ENCODE measurements at regions not wholly inside any gene's neighbourhood (a gene's known extent, or its start where the extent isn't known, plus 50 kb on each side); places are given as distances from the start of the nearest gene placed in this dataset.

GRCh38 chr2:16008331-16008850, 68.0 kb downstream of the MYCN start:
- DNase-seq, result no peak

DNA sequence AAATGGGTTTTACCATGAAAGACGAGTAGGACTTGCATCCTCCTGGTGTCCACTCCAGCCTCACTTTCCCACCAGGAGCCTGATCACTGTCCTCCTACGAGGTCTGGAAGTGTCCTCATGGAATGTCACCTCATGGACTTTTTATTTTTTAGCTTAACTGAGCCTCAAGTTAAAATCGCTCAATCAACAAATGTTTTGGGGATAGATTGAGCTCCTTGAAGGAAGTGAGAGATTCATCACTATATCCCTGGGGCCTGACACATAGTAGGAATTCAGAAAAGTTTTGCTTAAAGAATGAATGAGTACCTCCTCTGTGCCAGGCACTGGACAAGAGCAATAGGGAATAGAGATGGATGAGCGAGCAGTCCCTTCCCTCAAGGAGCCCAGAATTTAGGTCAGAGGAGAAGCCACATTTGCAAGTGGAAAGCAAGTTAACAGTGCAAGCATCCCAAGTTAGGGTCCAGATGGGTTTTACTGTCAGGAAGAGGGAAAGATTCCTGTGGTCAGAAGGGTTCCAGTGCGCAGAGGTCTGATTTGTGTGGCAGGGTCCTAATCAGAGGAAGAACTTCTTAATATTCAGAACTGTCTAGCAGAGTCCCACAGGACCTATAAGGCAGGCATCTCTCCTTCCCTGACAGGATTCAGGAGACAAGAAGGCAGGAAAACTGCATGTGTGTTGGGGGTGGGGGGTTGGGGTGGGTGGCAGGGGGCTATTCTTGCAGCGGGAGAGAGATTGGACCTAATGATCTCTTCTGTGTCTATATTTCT, 67.0 kb downstream of the MYCN start:
- no peak for DNase-seq

DNA sequence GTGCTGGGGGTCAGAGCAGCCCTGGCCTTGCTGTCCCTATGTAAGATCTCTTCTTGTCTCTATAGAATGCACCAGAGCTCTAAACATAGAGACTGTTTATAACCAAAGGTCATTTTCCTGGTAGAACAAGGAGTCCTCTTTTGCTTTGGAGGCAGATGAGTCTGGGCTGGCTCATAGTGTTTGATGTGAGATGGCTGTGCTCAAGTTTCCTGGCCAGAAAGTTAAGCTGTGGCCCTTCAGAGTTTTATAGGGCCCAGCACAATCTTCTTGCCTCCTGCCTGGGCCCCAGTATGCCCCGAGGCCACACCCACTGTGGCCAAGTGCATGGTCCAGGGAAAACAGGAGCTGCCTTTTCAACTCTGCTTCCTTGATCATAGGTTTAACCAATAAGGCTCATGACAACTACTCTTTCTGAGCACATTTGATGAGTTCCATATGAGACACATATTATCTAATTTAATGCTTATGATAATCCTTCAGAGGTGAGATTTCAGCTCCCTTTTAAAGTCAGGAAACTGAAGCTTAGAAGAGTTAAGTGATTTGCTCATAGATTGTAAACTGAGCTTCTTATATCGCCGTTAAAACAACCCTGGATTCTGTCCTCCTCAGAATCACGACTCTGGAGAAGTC, 66.3 kb downstream of the MYCN start:
- DNase-seq, result no peak

DNA sequence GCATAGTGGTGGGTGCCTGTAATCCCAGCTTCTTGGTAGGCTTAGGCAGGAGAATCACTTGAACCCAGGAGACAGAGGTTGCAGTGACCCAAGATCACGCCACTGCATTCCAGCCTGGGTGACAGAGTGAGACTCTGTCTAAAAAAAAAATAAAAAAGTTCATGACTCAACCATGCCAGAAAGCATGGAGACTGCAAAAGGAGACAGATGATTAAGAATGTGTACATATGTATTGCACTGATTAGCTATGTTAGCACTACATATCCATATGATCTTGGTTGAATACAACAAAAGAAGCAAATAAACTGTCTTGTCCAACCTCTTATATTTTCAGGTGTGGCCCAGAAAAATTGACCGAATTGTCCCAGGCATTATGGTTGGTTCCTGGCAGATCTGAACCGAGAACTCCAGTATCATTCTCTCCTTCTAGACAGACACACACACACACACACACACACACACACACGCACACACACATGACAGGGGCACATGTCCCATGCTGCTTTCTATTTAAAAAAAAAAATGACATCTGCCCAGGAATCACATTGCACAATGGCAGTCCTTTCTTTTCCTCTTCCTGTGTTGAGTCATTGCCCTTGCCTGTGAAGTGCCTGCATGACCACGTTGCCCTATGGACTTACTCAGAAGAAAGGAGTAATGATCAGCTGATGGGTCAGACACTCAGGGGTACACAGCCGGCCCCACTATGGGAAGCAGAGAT, 65.6 kb downstream of the MYCN start:
- no peak for DNase-seq

DNA sequence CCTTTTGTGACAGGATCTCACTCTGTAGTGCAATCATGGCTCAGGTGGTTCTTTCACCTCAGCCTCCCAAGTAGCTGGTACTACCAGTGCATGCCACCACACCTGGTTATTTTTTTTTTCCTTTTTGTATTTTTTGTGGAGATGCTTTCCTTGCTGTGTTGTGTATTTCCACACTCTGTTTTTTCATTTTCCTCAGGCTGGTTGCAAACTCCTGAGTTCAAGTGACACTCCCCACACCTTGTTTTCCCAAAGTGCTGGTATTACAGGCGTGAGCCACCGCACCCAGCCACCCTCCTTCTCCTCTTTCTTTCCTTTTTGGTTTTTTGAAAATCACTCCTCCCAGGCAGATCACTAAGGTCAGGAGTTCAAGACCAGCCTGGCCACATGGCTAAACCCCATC, 65.0 kb downstream of the MYCN start:
- no peak for DNase-seq

DNA sequence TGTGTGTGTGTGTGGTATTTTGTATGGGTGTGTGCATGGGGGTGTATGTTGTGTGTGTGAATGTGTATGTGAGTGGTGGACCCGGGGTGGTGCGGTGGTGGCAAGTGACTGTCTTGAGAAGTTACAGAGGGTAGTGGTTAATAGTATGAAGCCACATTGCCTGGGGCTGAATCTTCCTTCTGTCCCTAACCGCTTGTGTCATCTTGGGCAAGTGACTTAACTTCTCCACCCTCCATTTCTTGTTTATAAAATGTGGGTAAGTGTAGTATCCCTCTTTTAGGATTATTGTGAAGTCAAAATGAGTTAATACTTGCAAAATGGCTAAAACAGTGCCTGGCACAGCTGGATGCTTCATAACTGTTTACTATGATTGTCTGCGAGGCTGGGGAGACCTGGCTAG, 63.5 kb downstream of the MYCN start:
- DNase-seq, result no peak

GRCh38 chr2:16003152-16003551, 62.8 kb downstream of the MYCN start:
- DNase-seq, result no peak

DNA sequence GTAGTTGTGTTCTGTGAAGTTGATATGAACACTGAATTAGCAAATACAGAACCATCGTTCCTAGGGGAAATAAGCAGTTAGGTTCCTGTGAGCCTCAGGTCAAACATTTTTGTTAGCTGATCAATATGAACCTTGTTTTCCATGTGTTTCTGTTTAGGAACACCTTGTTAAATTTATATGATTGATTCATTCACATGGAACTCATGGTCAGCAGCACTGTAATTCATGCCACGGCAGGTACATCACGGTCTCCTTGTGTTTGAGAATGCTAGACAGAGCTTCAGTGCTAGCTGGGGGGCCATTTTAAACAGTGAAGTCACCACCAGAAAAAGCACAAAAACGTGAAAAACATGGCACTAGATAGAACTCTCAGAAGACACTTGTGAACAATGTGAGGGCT, 62.2 kb downstream of the MYCN start:
- no peak for DNase-seq

DNA sequence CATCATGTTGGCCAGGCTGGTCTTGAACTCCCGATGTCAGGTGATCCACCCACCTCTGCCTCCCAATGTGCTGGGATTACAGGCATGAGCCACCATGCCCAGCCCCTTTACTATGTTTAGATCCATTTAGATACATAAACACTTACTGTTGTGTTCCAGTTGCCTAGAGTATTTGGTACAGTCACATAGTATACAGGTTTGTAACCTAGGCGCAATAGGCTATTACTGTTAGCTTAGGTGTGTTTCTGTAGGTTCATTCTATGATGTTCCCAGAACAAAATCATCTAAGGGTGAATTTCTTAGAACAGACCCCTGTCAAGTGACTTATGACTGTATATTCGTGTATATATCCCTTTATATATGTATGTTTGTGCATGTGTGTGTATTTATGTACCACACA, 61.8 kb downstream of the MYCN start:
- no peak for DNase-seq

DNA sequence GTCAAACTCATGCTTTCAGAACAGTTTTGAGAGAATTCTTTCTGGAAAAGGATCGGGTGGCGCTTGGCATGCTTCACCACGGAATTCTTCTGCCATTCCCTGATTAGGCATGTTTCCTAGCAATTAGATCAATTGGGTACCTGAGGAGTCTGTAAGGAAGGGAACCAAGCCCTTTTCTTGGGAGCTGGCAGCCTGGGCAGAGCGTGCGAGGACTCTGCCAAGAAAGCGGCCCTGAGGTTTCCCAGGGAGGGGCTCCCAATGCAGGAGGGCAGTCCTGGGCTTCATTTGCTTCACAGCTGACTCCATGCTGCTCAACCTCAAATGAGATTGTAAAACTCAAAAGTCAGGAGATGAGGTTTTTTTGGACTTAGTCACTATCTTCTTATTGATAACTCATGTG, 60.3 kb downstream of the MYCN start:
- no peak for DNase-seq

- DNase-seq, result no peak
Measured at GRCh38 chr2:15999596-16000469, 59.5 kb downstream of the MYCN start.

GRCh38 chr2:15997728-15998280, 57.5 kb downstream of the MYCN start:
- no peak for DNase-seq

GRCh38 chr2:15996536-15997423, 56.4 kb downstream of the MYCN start:
- DNase-seq, result no peak
